LNCaP clone FGC (cell line): ENCODE measurements at regions not wholly inside any gene's neighbourhood (a gene's known extent, or its start where the extent isn't known, plus 50 kb on each side); places are given as distances from the start of the nearest gene placed in this dataset.

ENCODE experiments used
- DNase-seq: peaks from one replicate; pipeline ENCODE4 v3.0.0-alpha.2; 2011; ENCODE audit warnings: low read depth
- H3K4me3 ChIP-seq: 2 replicates; pipeline ENCODE4 v1.5.1; 2011; ENCODE audit warnings: mild to moderate bottlenecking, low read depth, low read length, control low read depth
- CTCF ChIP-seq: IDR thresholded peaks from 2 replicates; pipeline ENCODE4 v1.5.1; 2012; ENCODE audit warnings: mild to moderate bottlenecking; ENCODE audit not compliant: control insufficient read depth, insufficient read depth; ENCODE audit errors: extremely low read depth

- TF ChIP-seq CTCF: no peak
- H3K4me3 ChIP-seq: no peak overlapping the region
- DNase-seq: no peak
These were observed 108.2 kb downstream of the NPIPB5 start for GRCh38 chr16:22618842-22619241.

GRCh38 chr16:22621586-22622155, 111.0 kb downstream of the NPIPB5 start:
- TF ChIP-seq CTCF: no peak
- H3K4me3 ChIP-seq: no peak overlapping the region
- DNase-seq: no peak

GRCh38 chr16:22622703-22623102, 112.0 kb downstream of the NPIPB5 start:
- TF ChIP-seq CTCF: no peak
- DNase-seq: no peak
- no peak overlapping the region for H3K4me3 ChIP-seq

GRCh38 chr16:22623351-22623781, 112.7 kb downstream of the NPIPB5 start:
- H3K4me3 ChIP-seq: no peak overlapping the region
- TF ChIP-seq CTCF: no peak
- DNase-seq: no peak

GRCh38 chr16:22624038-22624799, 113.5 kb downstream of the NPIPB5 start:
- no peak for DNase-seq
- no peak for TF ChIP-seq CTCF
- H3K4me3 ChIP-seq: no peak overlapping the region

GRCh38 chr16:22624800-22625533, 114.3 kb downstream of the NPIPB5 start:
- no peak overlapping the region for H3K4me3 ChIP-seq
- no peak for DNase-seq
- TF ChIP-seq CTCF: no peak
